Amniotic epithelial cell (primary cell): ENCODE measurements at regions not wholly inside any gene's neighbourhood (a gene's known extent, or its start where the extent isn't known, plus 50 kb on each side); places are given as distances from the start of the nearest gene placed in this dataset.
"Not testable (repeated sequence)": the region's sequence is repeated elsewhere in the genome, so short reads cannot be mapped to it uniquely, and the experiment has no call there.

Experiments
- DNase-seq: peaks from one replicate; pipeline ENCODE4 v3.0.0-alpha.2; 2010; ENCODE audit warnings: low read depth

DNA sequence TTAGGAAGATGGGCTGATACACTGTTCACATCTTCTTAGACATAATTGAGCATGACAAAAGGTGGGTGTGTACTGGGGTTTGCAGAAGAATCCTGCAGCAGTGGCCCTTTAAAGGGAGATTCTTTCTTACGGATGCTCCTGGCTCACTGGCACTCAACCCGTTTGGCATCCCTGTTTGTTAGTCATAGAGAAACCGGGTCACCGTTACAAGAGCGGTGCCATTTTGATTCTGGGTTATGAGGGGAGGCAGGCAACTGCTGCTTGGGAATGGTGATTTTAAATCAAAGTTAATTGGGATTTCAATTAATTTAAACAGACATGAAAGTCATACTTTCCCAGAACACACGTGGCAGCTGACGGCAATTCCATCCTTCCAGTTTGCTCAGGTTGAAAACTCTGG, 245.8 kb downstream of the AACS start:
- no peak for DNase-seq

DNA sequence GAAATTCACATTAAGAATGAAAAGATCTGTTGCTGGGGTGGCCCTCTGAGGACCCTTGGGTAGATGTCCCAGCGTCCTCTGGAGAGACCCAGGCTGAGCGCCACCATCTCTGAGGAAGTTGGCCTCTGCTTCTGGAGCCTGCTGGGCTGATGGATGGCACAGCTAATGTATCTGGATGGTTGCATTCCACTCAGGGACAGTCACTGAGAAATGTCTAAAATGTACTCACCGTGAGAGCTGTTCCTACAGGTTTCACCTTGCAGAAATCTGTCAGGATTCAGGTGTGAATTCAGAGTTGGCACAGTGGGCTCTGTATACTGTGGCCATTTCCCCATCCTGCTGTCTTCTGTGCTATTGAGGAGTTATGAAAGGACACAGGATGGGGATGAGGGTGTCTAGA, 247.2 kb downstream of the AACS start:
- no peak for DNase-seq

DNA sequence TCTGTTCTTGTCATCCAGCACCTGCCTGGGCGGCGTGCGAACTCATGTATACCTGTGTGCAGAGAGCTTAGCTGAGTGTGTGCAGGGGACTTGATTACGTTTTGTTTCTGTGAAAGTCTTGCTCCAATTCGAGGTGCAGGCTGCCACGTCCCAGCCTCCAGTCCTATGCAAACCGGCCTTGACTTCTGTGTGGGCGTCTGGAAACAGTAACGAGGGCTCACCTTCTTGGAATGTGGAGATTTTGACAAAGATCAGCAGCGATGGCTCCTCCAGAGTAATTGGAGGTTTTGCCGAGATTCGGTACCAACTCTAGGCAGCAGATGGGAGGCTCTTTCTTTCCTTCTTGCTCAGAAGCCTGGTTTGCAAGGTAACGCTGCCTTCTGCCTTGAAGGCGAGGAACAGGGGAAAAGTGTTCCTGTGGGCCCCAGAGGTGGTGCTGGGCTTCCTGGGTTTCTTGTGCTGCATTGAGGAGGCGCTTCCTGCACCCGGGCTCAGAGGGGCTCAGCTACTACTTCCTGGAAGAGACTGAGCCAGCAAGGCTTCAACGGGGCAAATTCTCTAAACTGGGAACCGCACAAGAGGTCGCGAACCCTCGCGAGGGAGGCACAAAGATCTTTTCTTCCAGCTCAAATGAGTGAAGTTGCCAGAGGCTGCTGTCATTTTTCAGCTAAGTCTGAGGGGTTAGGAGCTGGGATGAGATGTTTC, 249.0 kb downstream of the AACS start:
- DNase-seq = no peak

DNA sequence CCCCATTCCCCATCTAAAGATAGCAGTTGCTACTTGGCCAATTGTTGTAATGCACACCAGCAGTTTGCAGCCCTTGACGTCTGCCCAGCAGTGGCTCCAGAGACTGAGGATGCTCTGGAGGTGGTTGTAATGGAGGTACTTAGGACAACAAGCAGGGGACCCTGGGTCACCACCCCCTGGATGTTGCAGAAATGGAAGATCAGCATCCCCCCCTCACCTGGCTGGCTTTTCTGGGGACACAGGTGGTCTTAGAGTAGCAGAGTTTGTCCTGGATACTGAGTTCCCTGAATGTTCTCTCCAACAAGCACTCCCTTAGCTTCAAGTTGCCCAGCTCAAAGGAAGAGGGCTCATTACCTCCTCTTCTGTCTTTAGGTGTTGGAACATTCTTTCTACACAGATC, 250.5 kb downstream of the AACS start:
- no peak for DNase-seq

GRCh38 chr12:125320177-125320576, 254.9 kb downstream of the AACS start:
- no peak for DNase-seq

GRCh38 chr12:125324861-125325490, 259.7 kb downstream of the AACS start:
- no peak for DNase-seq

GRCh38 chr12:125329239-125330102, 264.2 kb downstream of the AACS start:
- DNase-seq = no peak

GRCh38 chr12:125330645-125331341, 265.6 kb downstream of the AACS start:
- DNase-seq = no peak

DNA sequence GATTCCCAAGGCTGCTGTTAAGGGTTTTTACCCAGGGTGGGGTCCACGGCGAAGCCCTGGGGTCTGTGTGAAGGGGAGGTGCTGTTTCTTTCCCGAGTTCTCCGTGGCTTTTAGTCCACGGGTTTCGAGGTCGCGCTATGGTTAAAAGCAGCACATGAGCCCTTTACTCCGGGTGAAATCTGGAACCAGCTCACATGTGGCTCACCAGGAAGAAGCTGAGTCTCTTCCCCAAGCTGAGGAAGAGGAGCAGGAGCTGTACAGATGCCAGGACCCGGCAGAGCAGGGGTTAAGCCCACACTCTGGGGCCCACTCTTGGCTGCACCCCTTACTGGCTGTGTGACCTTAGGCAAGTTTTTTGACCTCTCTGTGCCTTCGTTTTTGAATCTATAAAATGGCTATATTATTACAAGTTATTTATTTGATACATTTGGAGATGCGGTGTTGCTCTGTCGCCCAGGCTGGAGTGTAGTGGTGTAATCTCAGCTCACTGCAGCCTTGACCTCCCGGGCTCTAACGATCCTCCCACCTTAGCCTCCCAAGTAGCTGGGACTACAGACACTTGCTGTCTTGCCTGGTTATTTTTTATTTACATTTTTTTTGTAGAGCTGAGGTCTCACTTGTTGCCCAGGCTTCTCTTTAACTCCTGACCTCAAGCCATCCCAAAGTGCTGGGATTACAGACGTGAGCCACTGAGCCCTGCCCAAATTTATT, 266.3 kb downstream of the AACS start:
- DNase-seq = no peak

- no peak for DNase-seq
Observed at GRCh38 chr12:125332900-125333299, 267.7 kb downstream of the AACS start.

DNA sequence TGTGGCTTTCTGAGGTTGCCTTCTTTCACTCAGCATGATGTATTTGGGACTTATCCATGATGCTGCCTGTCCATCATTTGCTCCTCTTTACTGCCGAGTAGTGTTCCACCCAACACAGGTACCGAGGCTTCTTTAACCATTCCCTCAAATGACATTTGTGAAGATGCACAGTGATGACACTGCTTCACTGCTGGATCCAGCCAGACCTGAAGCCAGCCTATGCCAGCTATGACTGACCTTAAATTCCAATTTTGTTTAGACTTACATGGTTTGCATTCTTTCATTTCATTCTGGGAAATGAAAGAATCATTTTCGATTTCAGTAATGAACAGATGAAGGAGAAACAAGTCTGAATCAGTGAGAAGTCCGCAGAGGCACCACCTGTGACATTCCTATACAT, 271.0 kb downstream of the AACS start:
- no peak for DNase-seq

DNA sequence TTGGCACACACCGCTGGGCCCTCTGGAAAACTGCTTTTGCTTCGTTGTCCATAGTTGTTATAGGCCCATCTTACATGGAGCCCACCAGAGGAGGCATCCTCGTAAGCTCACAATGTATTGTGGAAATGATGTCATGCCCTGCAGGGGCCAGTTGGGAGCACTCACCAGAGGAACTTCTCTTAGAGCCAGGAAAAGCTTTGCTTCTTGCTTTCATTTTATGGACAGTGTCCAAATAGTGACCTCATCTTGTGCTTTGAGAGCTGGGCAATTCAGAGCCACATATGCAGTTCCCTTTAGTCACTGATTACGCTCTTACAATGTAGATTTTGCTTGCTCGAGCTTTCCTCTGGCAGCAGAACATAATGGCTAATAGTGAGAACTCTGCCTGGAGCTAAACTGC, 275.6 kb downstream of the AACS start:
- DNase-seq = no peak

DNA sequence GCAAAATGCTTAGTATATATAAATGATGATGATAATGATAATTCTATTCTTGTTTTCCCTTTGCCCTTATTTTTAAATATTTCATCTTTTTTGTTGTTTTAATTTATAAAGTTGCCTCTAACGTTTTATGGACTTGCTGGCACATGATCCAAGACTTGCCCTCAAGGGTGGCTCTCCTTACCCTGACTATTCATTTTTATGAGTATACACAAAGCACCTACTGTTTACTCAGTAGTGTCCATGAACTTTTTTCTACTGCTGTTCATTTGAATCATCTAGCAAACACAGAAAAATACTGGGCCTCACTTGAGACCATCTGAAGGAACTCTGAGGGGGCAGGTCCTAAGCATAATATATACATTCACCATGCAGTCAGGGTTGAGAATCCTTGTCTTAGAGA, 276.2 kb downstream of the AACS start:
- DNase-seq = no peak

DNA sequence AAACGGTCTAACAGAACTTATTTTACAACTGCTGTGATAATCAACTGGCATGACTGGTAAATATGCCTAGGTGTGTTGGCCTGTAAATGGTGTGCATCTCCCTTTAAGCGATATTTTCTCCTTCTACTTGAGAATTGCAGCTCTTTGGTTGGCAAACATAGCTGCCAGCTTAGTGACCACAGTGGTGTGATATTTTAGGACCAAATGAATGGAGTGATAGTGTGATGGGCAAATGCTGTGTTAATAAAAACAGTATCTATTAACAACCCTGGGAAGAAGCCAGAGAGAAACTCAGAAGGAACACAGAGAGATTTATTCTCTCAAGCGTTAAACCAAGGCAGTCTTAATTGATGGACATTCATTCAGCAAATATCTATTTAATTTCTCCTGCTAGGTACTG, 278.4 kb downstream of the AACS start:
- no peak for DNase-seq

DNA sequence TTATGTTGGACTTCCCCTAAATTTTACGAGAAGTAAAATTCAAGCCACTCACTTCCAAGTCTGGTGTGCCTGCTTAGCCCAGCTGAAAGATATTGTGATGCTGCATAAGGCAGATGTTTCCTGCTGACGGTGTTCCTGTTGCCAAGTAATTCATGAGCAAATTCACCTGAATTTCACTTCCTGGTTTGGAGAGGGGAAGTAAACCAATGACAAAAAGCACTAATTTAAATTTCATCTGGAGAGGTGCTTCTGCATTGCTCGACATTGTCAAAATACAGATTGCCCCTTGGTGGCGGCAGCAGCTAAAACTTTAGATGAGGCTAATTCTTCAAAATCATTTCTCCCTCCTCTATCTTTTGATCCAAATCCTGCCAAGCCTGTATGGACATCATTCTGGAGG, 281.1 kb downstream of the AACS start:
- DNase-seq = no peak

DNA sequence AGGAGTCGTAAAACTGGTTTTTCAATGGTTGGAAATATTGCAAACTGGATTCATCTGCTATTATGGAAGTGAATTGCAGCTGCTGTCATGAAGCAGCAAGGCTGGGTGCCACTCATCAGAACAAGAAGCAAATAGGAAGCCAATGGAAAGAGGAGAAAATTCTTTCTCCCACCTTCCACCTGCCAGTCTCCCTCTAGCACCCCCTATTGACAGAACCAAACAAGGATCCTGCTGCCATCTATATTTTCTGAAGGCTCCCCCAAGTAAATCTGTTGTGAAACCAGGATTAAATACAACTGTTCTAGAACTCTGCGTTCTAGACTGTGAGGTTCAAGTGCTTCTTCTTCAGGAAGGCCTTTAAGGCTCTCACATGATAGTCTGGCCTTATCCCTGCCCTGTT, 286.6 kb downstream of the AACS start:
- no peak for DNase-seq

DNA sequence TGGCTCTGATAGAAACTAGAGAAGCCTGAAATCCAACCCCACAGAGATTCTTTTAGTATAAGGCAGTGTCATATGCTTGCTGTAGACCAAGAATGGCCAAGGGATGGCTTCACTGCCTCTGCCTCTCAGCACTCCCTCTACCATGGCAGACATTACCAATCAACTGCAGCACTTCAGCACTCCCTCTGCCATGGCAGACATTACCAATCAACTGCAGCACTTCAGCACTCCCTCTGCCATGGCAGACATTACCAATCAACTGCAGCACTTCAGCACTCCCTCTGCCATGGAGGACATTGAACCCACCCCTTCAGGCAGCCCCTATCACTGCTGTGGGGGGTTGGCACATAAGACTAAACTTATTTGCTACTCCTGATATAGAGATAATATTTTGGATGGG, 287.8 kb downstream of the AACS start:
- not testable (repeated sequence) for DNase-seq

- DNase-seq = no peak
Observed at GRCh38 chr12:125353871-125354270, 288.6 kb downstream of the AACS start.

DNA sequence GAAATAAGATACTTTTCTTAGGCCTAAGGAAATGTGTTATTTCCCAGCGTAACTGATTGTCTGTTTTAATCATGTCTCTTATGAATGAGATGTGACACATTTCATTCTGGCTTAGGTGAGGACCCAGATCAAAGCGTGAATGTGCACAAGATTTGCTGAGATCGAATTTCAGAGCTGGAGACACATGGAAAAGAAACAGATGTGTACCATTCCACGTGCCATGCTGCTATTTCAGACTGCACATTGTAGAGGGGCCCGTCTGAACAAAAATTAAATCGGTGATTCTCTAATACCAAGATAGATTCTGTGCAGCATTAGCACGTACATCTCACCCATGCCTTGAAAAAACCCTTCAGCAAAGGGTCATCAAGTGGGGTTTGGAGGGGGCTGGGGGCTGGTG, 290.4 kb downstream of the AACS start:
- no peak for DNase-seq

- DNase-seq = no peak
Observed at GRCh38 chr12:125356111-125356510, 290.9 kb downstream of the AACS start.

GRCh38 chr12:125357561-125357960, 292.3 kb downstream of the AACS start:
- no peak for DNase-seq

- no peak for DNase-seq
Observed at GRCh38 chr12:125360540-125360939, 295.3 kb downstream of the AACS start.
